Right lobe of liver (tissue), 6 donors: ENCODE measurements at regions not wholly inside any gene's neighbourhood (a gene's known extent, or its start where the extent isn't known, plus 50 kb on each side); places are given as distances from the start of the nearest gene placed in this dataset.

Experiments used
- ATAC-seq, 4 donors: fragments of 200-7000 bp; cut with Tn5 transposase; one replicate each; pipeline ENCODE4 v1.9.1; 2020; ENCODE audit warnings: mild to moderate bottlenecking in 4 of 4, moderate library complexity in 4 of 4
- DNase-seq, 3 donors: peaks; one replicate each; pipeline ENCODE4 v3.0.0-alpha.2; 2020
- H3K27ac ChIP-seq, 3 donors: fragments of 200-600 bp; one replicate each; pipeline ENCODE4 v1.8.0; 2022
- H3K27me3 ChIP-seq, 2 donors: fragments of 200-600 bp; one replicate each; pipeline ENCODE4 v1.8.0; 2022
- H3K36me3 ChIP-seq, 4 donors: fragments of 200-600 bp; sonication (generic) in 1 of 4; one replicate each; pipeline versions ENCODE4 v1.5.1 to v1.8.0; 2017 to 2022; ENCODE audit warnings: control low read depth in 1 of 4
- H3K4me1 ChIP-seq, 4 donors: fragments of 200-600 bp; sonication (generic) in 1 of 4; one replicate each; pipeline versions ENCODE4 v1.5.1 to v1.8.0; 2017 to 2022; ENCODE audit warnings: control low read depth in 1 of 4
- H3K4me3 ChIP-seq, 3 donors: fragments of 200-600 bp; one replicate each; pipeline ENCODE4 v1.8.0; 2022
- H3K9me3 ChIP-seq, 4 donors: fragments of 200-600 bp; sonication (generic) in 1 of 4; one replicate each; pipeline versions ENCODE4 v1.5.1 to v1.8.0; 2017 to 2022; ENCODE audit warnings: control low read depth in 1 of 4
- POLR2A ChIP-seq: fragments of 450-650 bp; IDR thresholded peaks from one replicate; pipeline ENCODE4 v1.6.1; 2017; ENCODE audit warnings: antibody characterized with exemption, mild to moderate bottlenecking
- WGBS: methylation state at CpG from one replicate; pipeline ENCODE4 v1.1.6; 2018; ENCODE audit warnings: low coverage, low lambda C conversion rate; ENCODE audit not compliant: insufficient coverage; ENCODE audit errors: missing lambda C conversion rate; 5-methylcytosine and 5-hydroxymethylcytosine counted together
- intact Hi-C, 2 donors: fragments of 100-400 bp; cut with DNase I; formaldehyde crosslinking; loops; one replicate each; pipeline versions ENCODE4 v1.11.2 to v1.14.1; 2022
- TF ChIP-seq, protein P1 (sequence below), 4 donors: fragments of 200-600 bp in 3 of 4; fragments of 450-650 bp in 1 of 4; IDR thresholded peaks; one replicate each; pipeline versions ENCODE4 v1.5.1 to v1.8.0; 2016 to 2022; ENCODE audit warnings: antibody characterized with exemption in 4 of 4, mild to moderate bottlenecking in 2 of 4
- donor health status: DM: no; HTN: yes; CAD: no.
- donor health status: DM: no; HTN: no; CAD: no.
- donor health status: DM: no; HTN: no; CAD: no.
- donor health status: DM: no; HTN: yes; CAD: no.
- donor health status: DM: no; HTN: yes; CAD: no.

DNA sequence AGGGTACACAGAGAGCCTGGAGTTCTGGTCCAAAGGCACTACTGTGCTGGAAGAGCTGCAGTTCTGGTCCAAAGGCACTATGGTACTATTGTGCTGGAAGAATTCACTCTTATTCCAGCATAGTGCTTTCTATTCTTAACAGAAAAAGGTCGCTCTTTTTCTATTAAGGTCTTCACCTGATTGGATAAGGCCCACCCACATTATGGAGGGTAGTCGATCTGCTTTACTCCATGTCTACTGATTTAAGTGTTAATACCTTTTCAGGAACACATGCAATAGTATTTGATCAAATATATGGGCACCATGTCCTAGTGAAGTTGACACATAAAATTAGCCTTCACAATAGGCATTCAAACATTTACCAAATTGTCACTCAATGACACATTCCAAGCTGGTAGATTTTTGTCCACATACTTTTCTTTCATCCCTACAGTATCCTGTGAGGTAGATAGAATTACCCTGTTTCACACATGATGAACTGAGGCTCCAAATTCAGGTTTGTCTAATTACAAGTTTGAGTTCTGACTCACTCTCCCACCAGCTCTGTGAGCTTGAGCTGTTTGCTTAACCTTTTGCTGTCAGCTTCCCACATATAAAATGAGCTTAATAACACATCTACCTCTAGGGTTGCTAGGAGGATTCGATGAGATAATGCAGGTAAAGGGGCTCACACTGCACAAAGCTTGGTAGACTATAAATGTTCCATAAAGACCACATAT is 129.9 kb downstream of the AIPL1 start:
- TF ChIP-seq POLR2A = no peak
- TF ChIP-seq, protein P1, sequence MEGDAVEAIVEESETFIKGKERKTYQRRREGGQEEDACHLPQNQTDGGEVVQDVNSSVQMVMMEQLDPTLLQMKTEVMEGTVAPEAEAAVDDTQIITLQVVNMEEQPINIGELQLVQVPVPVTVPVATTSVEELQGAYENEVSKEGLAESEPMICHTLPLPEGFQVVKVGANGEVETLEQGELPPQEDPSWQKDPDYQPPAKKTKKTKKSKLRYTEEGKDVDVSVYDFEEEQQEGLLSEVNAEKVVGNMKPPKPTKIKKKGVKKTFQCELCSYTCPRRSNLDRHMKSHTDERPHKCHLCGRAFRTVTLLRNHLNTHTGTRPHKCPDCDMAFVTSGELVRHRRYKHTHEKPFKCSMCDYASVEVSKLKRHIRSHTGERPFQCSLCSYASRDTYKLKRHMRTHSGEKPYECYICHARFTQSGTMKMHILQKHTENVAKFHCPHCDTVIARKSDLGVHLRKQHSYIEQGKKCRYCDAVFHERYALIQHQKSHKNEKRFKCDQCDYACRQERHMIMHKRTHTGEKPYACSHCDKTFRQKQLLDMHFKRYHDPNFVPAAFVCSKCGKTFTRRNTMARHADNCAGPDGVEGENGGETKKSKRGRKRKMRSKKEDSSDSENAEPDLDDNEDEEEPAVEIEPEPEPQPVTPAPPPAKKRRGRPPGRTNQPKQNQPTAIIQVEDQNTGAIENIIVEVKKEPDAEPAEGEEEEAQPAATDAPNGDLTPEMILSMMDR (IDR thresholded peaks at IDR 0.05) = no peak
- no peaks in the 10 kb centered on the region for H3K9me3 ChIP-seq
- no peak for ATAC-seq
- whole genome bisulfite sequencing = 39% methylated on average over 3 of the region's 3 CpGs
- intact Hi-C loops = no loop called here
- no peak for DNase-seq
- H3K4me3 ChIP-seq = no peak overlapping the region
- H3K27ac ChIP-seq = no peak overlapping the region
- H3K36me3 ChIP-seq = no peaks in the 10 kb centered on the region
- H3K27me3 ChIP-seq = no peaks in the 10 kb centered on the region
- H3K4me1 ChIP-seq = no peaks in the 10 kb centered on the region

DNA sequence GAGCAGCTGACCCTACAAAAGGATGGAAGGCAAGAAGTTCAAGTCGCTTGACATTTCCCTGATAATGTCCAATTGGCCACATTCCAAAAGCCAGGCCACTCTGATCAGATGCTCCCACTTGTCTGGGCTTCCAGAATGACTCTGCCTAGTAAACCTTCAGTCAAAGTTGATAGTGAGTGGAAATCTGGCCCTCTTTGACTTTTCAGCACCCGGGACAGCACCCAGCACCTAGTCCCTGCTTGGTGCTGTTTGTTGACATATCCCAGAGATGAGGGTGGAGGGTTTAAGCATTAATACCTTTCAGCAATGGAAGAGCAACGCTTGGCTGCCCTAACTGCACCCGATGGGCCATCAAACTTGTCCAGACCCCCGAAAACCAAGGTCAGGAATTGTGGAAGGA is 131.3 kb downstream of the AIPL1 start:
- 3% methylated on average over 5 of the region's 5 CpGs for WGBS
- intact Hi-C loops = no loop called here
- DNase-seq (no peak), ATAC-seq (peak in 2 of 4 donors; percentile 23 to 36)
- no peaks in the 10 kb centered on the region for H3K27me3 ChIP-seq
- H3K4me3 ChIP-seq = no peak overlapping the region
- TF ChIP-seq, protein P1 (IDR thresholded peaks at IDR 0.05) = no peak
- TF ChIP-seq POLR2A = no peak
- H3K27ac ChIP-seq = no peak overlapping the region
- no peaks in the 10 kb centered on the region for H3K4me1 ChIP-seq
- no peaks in the 10 kb centered on the region for H3K9me3 ChIP-seq
- no peaks in the 10 kb centered on the region for H3K36me3 ChIP-seq

DNA sequence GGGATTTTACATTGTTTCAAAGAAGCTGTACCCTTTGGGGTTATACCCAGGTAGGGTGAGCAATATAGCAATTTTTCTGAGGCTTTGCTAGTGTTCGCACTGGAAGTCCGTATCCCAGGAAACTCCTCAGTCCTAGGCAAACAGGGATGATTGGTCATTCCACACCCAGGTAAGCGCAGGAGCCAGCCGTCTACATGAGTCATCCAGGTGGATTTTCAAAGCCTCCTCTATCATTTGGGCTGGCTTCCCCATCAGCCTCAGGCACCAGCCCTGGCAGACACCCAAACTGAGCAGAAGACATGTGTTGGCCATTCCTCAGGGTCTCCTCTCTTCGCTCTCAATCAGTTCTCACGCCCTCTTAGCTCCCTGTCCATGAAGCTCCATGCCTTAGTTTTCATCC is 135.6 kb downstream of the AIPL1 start:
- no peak overlapping the region for H3K27ac ChIP-seq
- H3K27me3 ChIP-seq = no peaks in the 10 kb centered on the region
- no peak for TF ChIP-seq POLR2A
- TF ChIP-seq, protein P1 (IDR thresholded peaks at IDR 0.05) = no peak
- no peaks in the 10 kb centered on the region for H3K36me3 ChIP-seq
- no peaks in the 10 kb centered on the region for H3K9me3 ChIP-seq
- 55% methylated on average over 4 of the region's 6 CpGs for WGBS
- H3K4me1 ChIP-seq = no peaks in the 10 kb centered on the region
- intact Hi-C loops = no loop called here
- no peak overlapping the region for H3K4me3 ChIP-seq
- no peak for ATAC-seq
- DNase-seq = no peak

DNA sequence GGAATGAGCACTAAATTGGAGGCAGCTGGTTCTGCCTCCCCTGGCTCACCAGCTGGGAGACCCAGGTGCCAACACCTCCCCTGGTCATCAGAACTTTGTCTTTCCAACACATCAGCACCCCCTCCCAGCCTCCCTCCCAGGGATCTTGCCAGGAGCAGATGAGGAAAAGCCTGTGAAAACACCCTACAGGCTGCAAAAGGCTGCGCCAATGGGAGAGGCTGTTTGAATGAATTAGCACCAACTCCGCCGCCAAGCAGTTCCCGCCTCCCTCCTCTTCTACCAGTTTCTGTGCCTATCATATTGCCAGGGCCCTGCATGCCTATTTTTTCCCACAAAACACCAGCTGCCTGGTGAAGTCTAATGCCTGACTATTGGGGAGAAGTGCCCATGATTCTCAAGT is 137.0 kb downstream of the AIPL1 start:
- H3K9me3 ChIP-seq = no peaks in the 10 kb centered on the region
- H3K4me1 ChIP-seq = no peaks in the 10 kb centered on the region
- ATAC-seq = no peak
- no peaks in the 10 kb centered on the region for H3K27me3 ChIP-seq
- no peak for DNase-seq
- intact Hi-C loops = no loop called here
- no peak overlapping the region for H3K27ac ChIP-seq
- TF ChIP-seq POLR2A = no peak
- no peaks in the 10 kb centered on the region for H3K36me3 ChIP-seq
- WGBS = 93% methylated on average over 4 of the region's 4 CpGs
- no peak overlapping the region for H3K4me3 ChIP-seq

DNA sequence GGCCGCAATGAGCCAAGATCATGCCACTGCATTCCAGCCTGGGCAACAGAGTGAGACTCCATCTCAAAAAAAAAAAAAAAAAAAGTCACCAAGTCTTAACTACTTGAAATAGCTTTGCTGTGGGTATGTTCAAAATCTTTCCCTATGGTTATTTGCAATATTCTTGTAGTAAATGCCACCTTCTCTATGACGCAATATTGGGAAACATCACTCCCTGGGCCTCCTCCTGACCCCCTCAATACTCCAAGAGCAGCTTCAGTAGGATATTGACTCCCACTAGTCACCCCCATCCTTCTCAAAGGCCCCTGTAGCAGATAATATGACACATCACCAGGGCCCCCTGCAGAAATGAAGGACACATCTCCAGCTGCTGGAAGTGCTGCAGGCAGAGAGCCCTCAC is 137.8 kb downstream of the AIPL1 start:
- Histone ChIP-seq H3K4me3 (no peak overlapping the region), H3K27ac (no peak overlapping the region), H3K27me3 (no peaks in the 10 kb centered on the region), H3K36me3 (no peaks in the 10 kb centered on the region), H3K4me1 (no peaks in the 10 kb centered on the region), H3K9me3 (no peaks in the 10 kb centered on the region)
- TF ChIP-seq, protein P1 (IDR thresholded peaks at IDR 0.05) = no peak
- no peak for TF ChIP-seq POLR2A
- no peak for ATAC-seq
- WGBS = 44% methylated on average over 1 of the region's 2 CpGs
- DNase-seq = no peak
- intact Hi-C loops = no loop called here
